ENCODE measurements at regions not wholly inside any gene's neighbourhood (a gene's known extent, or its start where the extent isn't known, plus 50 kb on each side); places are given as distances from the start of the nearest gene placed in this dataset.

DNA sequence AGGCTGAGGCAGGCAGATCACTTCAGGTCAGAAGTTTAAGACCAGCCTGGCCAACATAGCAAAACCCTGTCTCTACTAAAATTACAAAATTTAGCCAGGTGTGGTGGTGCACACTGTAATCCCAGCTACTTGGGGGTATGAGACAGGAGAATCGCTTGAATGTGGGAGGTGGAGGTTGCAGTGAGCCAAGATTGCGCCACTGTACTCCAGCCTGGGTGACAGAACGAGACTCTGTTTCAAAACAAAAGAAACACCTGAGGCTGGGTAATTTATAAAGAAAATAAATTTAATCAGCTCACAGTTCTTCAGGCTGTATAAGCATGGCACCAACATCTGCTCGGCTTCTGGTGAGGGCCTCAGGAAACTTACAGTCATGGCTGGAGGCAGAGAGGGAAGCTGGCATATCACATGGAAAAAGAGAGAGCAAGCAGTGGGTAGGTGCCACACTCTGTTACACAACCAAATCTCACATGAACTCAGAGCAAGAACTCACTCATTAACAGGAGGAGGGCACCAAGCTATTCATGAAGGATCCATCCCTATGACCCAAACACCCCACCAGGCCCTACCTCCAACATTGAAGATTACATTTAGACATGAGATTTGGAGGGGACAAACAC lies 244.1 kb upstream of the RBBP8 start:
- H3K27ac ChIP-seq (ENCODE audit: low read length), result no peak overlapping the region
- no peaks in the 10 kb centered on the region for H3K4me1 ChIP-seq (ENCODE audit: control insufficient read depth, insufficient read depth, low read length)
- no peaks in the 10 kb centered on the region for H3K9me3 ChIP-seq (replicated peaks; ENCODE audit: control insufficient read depth, low read depth, low read length)
- no peak for DNase-seq
- no peak overlapping the region for H3K4me3 ChIP-seq (ENCODE audit: low read length)
- H3K36me3 ChIP-seq (ENCODE audit: control insufficient read depth, insufficient read depth, low read length), result no peaks in the 10 kb centered on the region
- no peaks in the 10 kb centered on the region for H3K27me3 ChIP-seq (ENCODE audit: control insufficient read depth, insufficient read depth, low read length)
- WGBS (ENCODE audit: insufficient coverage), result no CpG with 5 or more reads among the region's 4 CpGs

DNA sequence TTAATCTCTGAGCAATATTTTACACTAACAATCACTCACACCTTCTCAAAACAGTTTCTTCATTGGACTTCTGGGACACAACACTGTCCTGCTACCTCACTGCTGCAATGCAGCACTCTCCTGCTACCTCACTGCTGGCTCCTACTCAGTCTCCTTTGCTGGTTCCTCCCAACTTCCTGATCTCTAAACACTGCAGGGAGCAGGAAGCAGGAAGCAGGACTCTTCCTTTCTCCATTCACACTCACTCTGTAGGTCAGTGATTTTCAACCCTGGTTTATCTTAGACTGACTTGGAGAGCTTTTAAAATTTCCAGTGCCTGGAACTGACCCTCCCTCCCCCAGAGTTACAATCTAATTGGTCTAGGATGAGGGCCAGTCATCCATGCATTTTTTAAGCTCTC lies 243.4 kb upstream of the RBBP8 start:
- no peak for DNase-seq
- Histone ChIP-seq H3K27ac (ENCODE audit: low read length) (no peak overlapping the region), H3K27me3 (ENCODE audit: control insufficient read depth, insufficient read depth, low read length) (no peaks in the 10 kb centered on the region), H3K36me3 (ENCODE audit: control insufficient read depth, insufficient read depth, low read length) (no peaks in the 10 kb centered on the region), H3K9me3 (replicated peaks; ENCODE audit: control insufficient read depth, low read depth, low read length) (no peaks in the 10 kb centered on the region), H3K4me1 (ENCODE audit: control insufficient read depth, insufficient read depth, low read length) (no peaks in the 10 kb centered on the region), H3K4me3 (ENCODE audit: low read length) (no peak overlapping the region)

- 82% methylated on average over 1 of the region's 1 CpG for WGBS (ENCODE audit: insufficient coverage)
- H3K27me3 ChIP-seq (ENCODE audit: control insufficient read depth, insufficient read depth, low read length), result no peaks in the 10 kb centered on the region
- H3K27ac ChIP-seq (ENCODE audit: low read length), result no peak overlapping the region
- H3K36me3 ChIP-seq (ENCODE audit: control insufficient read depth, insufficient read depth, low read length), result no peaks in the 10 kb centered on the region
- no peak for DNase-seq
- H3K4me1 ChIP-seq (ENCODE audit: control insufficient read depth, insufficient read depth, low read length), result no peaks in the 10 kb centered on the region
- H3K4me3 ChIP-seq (ENCODE audit: low read length), result no peak overlapping the region
- H3K9me3 ChIP-seq (replicated peaks; ENCODE audit: control insufficient read depth, low read depth, low read length), result no peaks in the 10 kb centered on the region
These were observed 242.6 kb upstream of the RBBP8 start for GRCh38 chr18:22690556-22690955.

- H3K36me3 ChIP-seq (ENCODE audit: control insufficient read depth, insufficient read depth, low read length), result no peaks in the 10 kb centered on the region
- H3K9me3 ChIP-seq (replicated peaks; ENCODE audit: control insufficient read depth, low read depth, low read length), result no peaks in the 10 kb centered on the region
- H3K4me3 ChIP-seq (ENCODE audit: low read length), result no peak overlapping the region
- no CpG with 5 or more reads among the region's 2 CpGs for WGBS (ENCODE audit: insufficient coverage)
- H3K27ac ChIP-seq (ENCODE audit: low read length), result no peak overlapping the region
- no peaks in the 10 kb centered on the region for H3K4me1 ChIP-seq (ENCODE audit: control insufficient read depth, insufficient read depth, low read length)
- peak; percentile 75 for DNase-seq
- H3K27me3 ChIP-seq (ENCODE audit: control insufficient read depth, insufficient read depth, low read length), result no peaks in the 10 kb centered on the region
These were observed 241.0 kb upstream of the RBBP8 start for GRCh38 chr18:22691946-22692710.

DNA sequence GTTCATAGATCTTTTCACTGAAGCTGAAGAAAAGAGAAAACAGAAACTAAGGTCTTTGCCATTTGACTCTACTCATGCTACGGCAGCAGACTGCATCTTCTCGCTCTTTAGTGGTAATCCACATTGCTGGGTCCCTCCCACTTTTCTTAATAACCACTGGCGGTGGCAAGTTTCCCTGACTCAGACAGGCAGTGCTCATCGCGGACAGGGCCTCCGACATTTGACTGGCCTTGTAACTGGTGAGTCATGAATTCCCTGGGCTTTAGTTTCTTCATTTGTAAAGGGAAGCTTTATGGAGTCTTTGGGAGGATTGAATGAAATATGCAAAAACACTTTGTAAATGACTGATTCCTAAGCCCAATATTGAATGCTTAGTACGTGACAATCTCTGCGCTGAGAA lies 238.2 kb upstream of the RBBP8 start:
- DNase-seq, result peak; percentile 78

DNA sequence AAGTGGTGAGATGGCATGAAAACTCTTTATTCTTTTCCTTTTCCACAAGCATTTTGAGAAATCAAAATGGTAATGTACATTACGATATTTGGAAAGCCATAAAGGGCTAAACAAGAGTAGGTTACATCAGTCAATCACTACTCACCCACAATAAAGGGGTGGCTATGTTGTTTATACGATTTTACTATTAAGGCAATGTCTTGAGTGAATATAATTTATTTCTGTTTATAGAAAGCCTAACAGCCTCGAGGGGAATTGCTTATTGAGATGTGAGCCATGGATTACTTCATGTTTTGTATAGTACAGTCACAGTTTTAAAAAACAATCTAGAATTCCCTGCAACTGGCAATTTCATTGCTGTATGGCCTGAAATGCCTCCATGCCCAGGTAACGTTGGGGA lies 237.5 kb upstream of the RBBP8 start:
- Histone ChIP-seq H3K27ac (ENCODE audit: low read length) (no peak overlapping the region), H3K4me1 (ENCODE audit: control insufficient read depth, insufficient read depth, low read length) (no peaks in the 10 kb centered on the region), H3K4me3 (ENCODE audit: low read length) (no peak overlapping the region), H3K9me3 (replicated peaks; ENCODE audit: control insufficient read depth, low read depth, low read length) (no peaks in the 10 kb centered on the region), H3K36me3 (ENCODE audit: control insufficient read depth, insufficient read depth, low read length) (no peaks in the 10 kb centered on the region), H3K27me3 (ENCODE audit: control insufficient read depth, insufficient read depth, low read length) (no peaks in the 10 kb centered on the region)
- no peak for DNase-seq
- WGBS (ENCODE audit: insufficient coverage), result 29% methylated on average over 1 of the region's 4 CpGs

More for the DNA sequence above, 238.2 kb upstream of the RBBP8 start:
- no peaks in the 10 kb centered on the region for H3K9me3 ChIP-seq (replicated peaks; ENCODE audit: control insufficient read depth, low read depth, low read length)
- H3K27ac ChIP-seq (ENCODE audit: low read length), result no peak overlapping the region
- H3K4me1 ChIP-seq (ENCODE audit: control insufficient read depth, insufficient read depth, low read length), result no peaks in the 10 kb centered on the region
- H3K27me3 ChIP-seq (ENCODE audit: control insufficient read depth, insufficient read depth, low read length), result no peaks in the 10 kb centered on the region
- 45% methylated on average over 4 of the region's 8 CpGs for WGBS (ENCODE audit: insufficient coverage)
- no peaks in the 10 kb centered on the region for H3K36me3 ChIP-seq (ENCODE audit: control insufficient read depth, insufficient read depth, low read length)
- H3K4me3 ChIP-seq (ENCODE audit: low read length), result no peak overlapping the region

- Histone ChIP-seq H3K9me3 (replicated peaks; ENCODE audit: control insufficient read depth, low read depth, low read length) (no peaks in the 10 kb centered on the region), H3K27ac (ENCODE audit: low read length) (no peak overlapping the region), H3K36me3 (ENCODE audit: control insufficient read depth, insufficient read depth, low read length) (no peaks in the 10 kb centered on the region), H3K4me3 (ENCODE audit: low read length) (no peak overlapping the region), H3K4me1 (ENCODE audit: control insufficient read depth, insufficient read depth, low read length) (no peaks in the 10 kb centered on the region), H3K27me3 (ENCODE audit: control insufficient read depth, insufficient read depth, low read length) (no peaks in the 10 kb centered on the region)
- WGBS (ENCODE audit: insufficient coverage), result 70% methylated on average over 3 of the region's 3 CpGs
- no peak for DNase-seq
These were observed 235.6 kb upstream of the RBBP8 start for GRCh38 chr18:22697561-22697960.

DNA sequence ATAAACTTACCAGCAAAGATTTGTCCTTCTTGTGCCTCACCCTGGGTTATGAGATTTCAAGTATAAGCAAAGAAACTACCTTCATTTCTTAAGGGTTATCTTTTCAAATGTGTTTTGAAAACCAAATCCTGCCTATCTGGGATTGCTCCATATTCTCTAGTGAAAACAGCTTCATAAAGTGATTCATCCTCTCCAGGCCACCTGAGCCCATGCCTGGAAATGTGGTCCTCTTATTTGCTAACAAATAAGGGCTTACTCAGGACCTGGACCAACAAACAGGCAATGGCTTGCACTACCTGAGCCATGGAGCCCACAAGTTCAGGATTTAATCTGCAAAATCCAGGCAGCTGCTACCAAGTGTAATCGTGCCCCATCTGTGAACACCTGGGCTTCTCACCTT lies 234.4 kb upstream of the RBBP8 start:
- no peak for DNase-seq
- Histone ChIP-seq H3K27me3 (ENCODE audit: control insufficient read depth, insufficient read depth, low read length) (no peaks in the 10 kb centered on the region), H3K4me1 (ENCODE audit: control insufficient read depth, insufficient read depth, low read length) (no peaks in the 10 kb centered on the region), H3K27ac (ENCODE audit: low read length) (no peak overlapping the region), H3K36me3 (ENCODE audit: control insufficient read depth, insufficient read depth, low read length) (no peaks in the 10 kb centered on the region), H3K4me3 (ENCODE audit: low read length) (no peak overlapping the region), H3K9me3 (replicated peaks; ENCODE audit: control insufficient read depth, low read depth, low read length) (no peaks in the 10 kb centered on the region)
- WGBS (ENCODE audit: insufficient coverage), result 86% methylated on average over 1 of the region's 1 CpG

DNA sequence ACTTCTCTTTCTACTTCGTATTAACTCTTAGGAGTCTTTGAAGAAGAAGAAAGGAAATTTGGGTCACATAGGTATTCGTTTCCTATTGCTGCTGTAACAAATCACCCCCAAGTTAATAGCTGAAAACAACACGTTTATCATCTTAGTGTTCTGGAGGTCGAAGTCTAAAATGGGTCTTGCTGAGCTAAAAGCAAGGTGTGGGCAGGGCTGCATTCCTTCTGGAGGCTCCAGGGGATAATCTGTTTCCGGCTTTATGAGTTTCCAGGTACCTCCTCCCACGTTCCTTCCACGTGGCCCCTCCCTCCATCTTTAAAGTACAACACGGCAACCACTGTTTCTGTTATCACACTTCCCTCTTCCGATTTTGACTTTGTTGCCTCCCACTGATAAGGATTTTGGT lies 233.5 kb upstream of the RBBP8 start:
- WGBS (ENCODE audit: insufficient coverage), result 59% methylated on average over 5 of the region's 9 CpGs
- no peak for DNase-seq

GRCh38 chr18:22700920-22701319 lies 232.2 kb upstream of the RBBP8 start:
- DNase-seq, result no peak
- no CpG with 5 or more reads among the region's 1 CpG for WGBS (ENCODE audit: insufficient coverage)

More for the DNA sequence above, 233.5 kb upstream of the RBBP8 start:
- H3K4me3 ChIP-seq (ENCODE audit: low read length), result no peak overlapping the region
- no peaks in the 10 kb centered on the region for H3K36me3 ChIP-seq (ENCODE audit: control insufficient read depth, insufficient read depth, low read length)
- no peaks in the 10 kb centered on the region for H3K9me3 ChIP-seq (replicated peaks; ENCODE audit: control insufficient read depth, low read depth, low read length)
- no peak overlapping the region for H3K27ac ChIP-seq (ENCODE audit: low read length)
- no peaks in the 10 kb centered on the region for H3K4me1 ChIP-seq (ENCODE audit: control insufficient read depth, insufficient read depth, low read length)
- no peaks in the 10 kb centered on the region for H3K27me3 ChIP-seq (ENCODE audit: control insufficient read depth, insufficient read depth, low read length)

More at GRCh38 chr18:22700920-22701319, 232.2 kb upstream of the RBBP8 start:
- H3K27ac ChIP-seq (ENCODE audit: low read length), result no peak overlapping the region
- no peaks in the 10 kb centered on the region for H3K36me3 ChIP-seq (ENCODE audit: control insufficient read depth, insufficient read depth, low read length)
- no peaks in the 10 kb centered on the region for H3K9me3 ChIP-seq (replicated peaks; ENCODE audit: control insufficient read depth, low read depth, low read length)
- no peaks in the 10 kb centered on the region for H3K4me1 ChIP-seq (ENCODE audit: control insufficient read depth, insufficient read depth, low read length)
- H3K4me3 ChIP-seq (ENCODE audit: low read length), result no peak overlapping the region
- H3K27me3 ChIP-seq (ENCODE audit: control insufficient read depth, insufficient read depth, low read length), result no peaks in the 10 kb centered on the region

All from muscle of leg (tissue), 3 donors.